Uterus (tissue), 3 donors: ENCODE measurements at regions not wholly inside any gene's neighbourhood (a gene's known extent, or its start where the extent isn't known, plus 50 kb on each side); places are given as distances from the start of the nearest gene placed in this dataset.

Experiments
- DNase-seq, 2 donors: peaks; one replicate each; pipeline ENCODE4 v3.0.0-alpha.2; 2019 to 2020
- H3K27ac ChIP-seq, 2 donors: fragments of 200-600 bp; sonication (generic); 1 replicate in 1 of 2; 2 replicates in 1 of 2; pipeline ENCODE4 v1.5.1; 2016 to 2018
- H3K27me3 ChIP-seq, 2 donors: fragments of 200-600 bp; sonication (generic); one replicate each; pipeline ENCODE4 v1.5.1; 2018 to 2019; ENCODE audit warnings: control low read depth in 1 of 2
- H3K36me3 ChIP-seq, 2 donors: fragments of 200-600 bp; sonication (generic); one replicate each; pipeline ENCODE4 v1.5.1; 2019; ENCODE audit warnings: control low read depth in 1 of 2
- H3K4me1 ChIP-seq, 2 donors: fragments of 200-600 bp; sonication (generic); one replicate each; pipeline ENCODE4 v1.5.1; 2018 to 2019; ENCODE audit warnings: control low read depth in 1 of 2
- H3K4me3 ChIP-seq, 2 donors: fragments of 200-600 bp; sonication (generic); 1 replicate in 1 of 2; 2 replicates in 1 of 2; pipeline ENCODE4 v1.5.1; 2018 to 2019; ENCODE audit warnings: mild to moderate bottlenecking in 1 of 2
- H3K9me3 ChIP-seq, 2 donors: fragments of 200-600 bp; sonication (generic); one replicate each; pipeline ENCODE4 v1.5.1; 2019; ENCODE audit warnings: control low read depth in 1 of 2
- POLR2A ChIP-seq, 2 donors: fragments of 450-650 bp; IDR thresholded peaks; one replicate each; pipeline ENCODE4 v1.6.1; 2016; ENCODE audit warnings: antibody characterized with exemption in 2 of 2, mild to moderate bottlenecking in 1 of 2, moderate library complexity in 1 of 2
- intact Hi-C: fragments of 100-400 bp; cut with DNase I; formaldehyde crosslinking; loops from one replicate; pipeline ENCODE4 v1.15.1; 2023; ENCODE audit warnings: low total_unique reads
- TF ChIP-seq, protein P1 (sequence below), 4 experiments: fragments of 200-600 bp in 2 of 4; fragments of 450-650 bp in 2 of 4; sonication (generic) in 2 of 4; IDR thresholded peaks; one replicate each; pipeline ENCODE4 v1.5.1; 2016 to 2019; ENCODE audit warnings: antibody characterized with exemption in 4 of 4, mild to moderate bottlenecking in 2 of 4, moderate library complexity in 1 of 4
- donor health status: DM: yes; HTN: yes; CAD: no.

DNA sequence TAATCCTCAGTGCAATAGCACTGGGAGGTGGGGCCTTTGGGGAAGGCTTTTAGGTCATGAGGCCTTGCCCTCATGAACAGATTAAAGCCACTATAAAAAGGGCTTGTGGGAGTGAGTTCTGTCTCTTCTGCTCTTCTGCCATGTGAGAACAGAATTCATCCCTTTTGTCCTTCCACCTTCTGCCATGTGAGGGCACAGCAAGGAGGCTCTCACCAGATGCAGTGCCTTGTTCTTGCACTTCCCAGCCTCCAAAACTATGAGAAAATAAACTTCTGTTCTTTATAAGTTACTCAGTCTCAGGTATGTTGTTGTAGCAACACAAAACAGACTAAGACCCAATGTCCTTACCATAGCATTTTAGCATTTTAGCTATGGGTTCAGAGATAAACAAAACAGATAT, 81.7 kb upstream of the CPLX2 start:
- Histone ChIP-seq H3K36me3 (no peaks in the 10 kb centered on the region), H3K4me3 (no peak overlapping the region), H3K9me3 (no peaks in the 10 kb centered on the region), H3K27ac (no peak overlapping the region), H3K4me1 (no peaks in the 10 kb centered on the region), H3K27me3 (no peaks in the 10 kb centered on the region)
- DNase-seq, result no peak
- TF ChIP-seq, protein P1, sequence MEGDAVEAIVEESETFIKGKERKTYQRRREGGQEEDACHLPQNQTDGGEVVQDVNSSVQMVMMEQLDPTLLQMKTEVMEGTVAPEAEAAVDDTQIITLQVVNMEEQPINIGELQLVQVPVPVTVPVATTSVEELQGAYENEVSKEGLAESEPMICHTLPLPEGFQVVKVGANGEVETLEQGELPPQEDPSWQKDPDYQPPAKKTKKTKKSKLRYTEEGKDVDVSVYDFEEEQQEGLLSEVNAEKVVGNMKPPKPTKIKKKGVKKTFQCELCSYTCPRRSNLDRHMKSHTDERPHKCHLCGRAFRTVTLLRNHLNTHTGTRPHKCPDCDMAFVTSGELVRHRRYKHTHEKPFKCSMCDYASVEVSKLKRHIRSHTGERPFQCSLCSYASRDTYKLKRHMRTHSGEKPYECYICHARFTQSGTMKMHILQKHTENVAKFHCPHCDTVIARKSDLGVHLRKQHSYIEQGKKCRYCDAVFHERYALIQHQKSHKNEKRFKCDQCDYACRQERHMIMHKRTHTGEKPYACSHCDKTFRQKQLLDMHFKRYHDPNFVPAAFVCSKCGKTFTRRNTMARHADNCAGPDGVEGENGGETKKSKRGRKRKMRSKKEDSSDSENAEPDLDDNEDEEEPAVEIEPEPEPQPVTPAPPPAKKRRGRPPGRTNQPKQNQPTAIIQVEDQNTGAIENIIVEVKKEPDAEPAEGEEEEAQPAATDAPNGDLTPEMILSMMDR (IDR thresholded peaks at IDR 0.05), result no peak
- TF ChIP-seq POLR2A (IDR thresholded peaks at IDR 0.05), result no peak
- intact Hi-C loops, result no loop called here

DNA sequence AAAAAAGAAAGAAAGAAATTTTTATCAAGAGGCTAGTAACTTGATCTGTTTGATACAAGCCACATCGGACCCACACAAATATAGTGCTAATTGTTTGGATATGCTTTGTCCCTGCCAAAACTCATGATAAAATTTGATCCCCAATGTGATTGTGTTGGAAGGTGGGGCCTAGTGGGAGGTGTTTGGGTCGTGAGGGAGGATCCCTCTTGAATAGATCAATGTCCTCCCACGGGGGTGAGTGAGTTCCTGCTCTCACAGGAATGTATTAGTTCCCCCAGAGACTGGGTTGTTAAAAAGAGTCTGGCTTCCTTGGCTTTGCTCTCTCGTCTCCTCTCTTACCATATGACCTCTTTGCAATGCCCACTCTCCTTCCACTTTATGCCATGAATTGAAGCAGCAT, 80.6 kb upstream of the CPLX2 start:
- Histone ChIP-seq H3K4me3 (no peak overlapping the region), H3K9me3 (no peaks in the 10 kb centered on the region), H3K4me1 (no peaks in the 10 kb centered on the region), H3K36me3 (no peaks in the 10 kb centered on the region), H3K27me3 (no peaks in the 10 kb centered on the region), H3K27ac (no peak overlapping the region)
- DNase-seq, result no peak
- intact Hi-C loops, result no loop called here
- TF ChIP-seq, protein P1 (IDR thresholded peaks at IDR 0.05), result no peak
- no peak for TF ChIP-seq POLR2A (IDR thresholded peaks at IDR 0.05)

DNA sequence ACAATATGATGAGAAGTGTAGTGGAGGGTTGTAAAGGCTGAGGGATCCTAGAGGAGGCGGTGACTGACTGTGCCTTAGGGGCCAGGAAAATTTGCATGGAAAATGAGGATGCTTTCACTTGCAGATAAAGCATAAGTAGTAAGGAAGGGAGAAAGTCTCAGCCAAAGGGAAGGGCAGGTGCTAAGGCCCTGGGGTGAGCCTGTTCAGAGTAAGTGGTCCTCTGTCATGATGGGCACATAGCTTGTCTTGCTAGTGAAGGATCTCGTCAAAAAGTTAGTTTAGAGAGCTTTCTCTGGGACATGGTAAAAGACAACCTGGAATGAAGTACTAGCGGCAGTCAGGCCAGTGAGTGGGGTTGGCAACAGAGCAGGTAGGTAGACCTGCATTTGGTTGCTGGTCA, 75.4 kb upstream of the CPLX2 start:
- H3K4me3 ChIP-seq, result no peak overlapping the region
- peaks cover 0 to 6% of the 10 kb centered on the region in 2 donors for H3K27me3 ChIP-seq
- H3K27ac ChIP-seq, result no peak overlapping the region
- H3K36me3 ChIP-seq, result no peaks in the 10 kb centered on the region
- H3K4me1 ChIP-seq, result peaks cover 0 to 3% of the 10 kb centered on the region in 2 donors
- no peak for DNase-seq
- TF ChIP-seq POLR2A (IDR thresholded peaks at IDR 0.05), result no peak
- TF ChIP-seq, protein P1 (IDR thresholded peaks at IDR 0.05), result no peak
- no peaks in the 10 kb centered on the region for H3K9me3 ChIP-seq
- intact Hi-C loops, result no loop called here

DNA sequence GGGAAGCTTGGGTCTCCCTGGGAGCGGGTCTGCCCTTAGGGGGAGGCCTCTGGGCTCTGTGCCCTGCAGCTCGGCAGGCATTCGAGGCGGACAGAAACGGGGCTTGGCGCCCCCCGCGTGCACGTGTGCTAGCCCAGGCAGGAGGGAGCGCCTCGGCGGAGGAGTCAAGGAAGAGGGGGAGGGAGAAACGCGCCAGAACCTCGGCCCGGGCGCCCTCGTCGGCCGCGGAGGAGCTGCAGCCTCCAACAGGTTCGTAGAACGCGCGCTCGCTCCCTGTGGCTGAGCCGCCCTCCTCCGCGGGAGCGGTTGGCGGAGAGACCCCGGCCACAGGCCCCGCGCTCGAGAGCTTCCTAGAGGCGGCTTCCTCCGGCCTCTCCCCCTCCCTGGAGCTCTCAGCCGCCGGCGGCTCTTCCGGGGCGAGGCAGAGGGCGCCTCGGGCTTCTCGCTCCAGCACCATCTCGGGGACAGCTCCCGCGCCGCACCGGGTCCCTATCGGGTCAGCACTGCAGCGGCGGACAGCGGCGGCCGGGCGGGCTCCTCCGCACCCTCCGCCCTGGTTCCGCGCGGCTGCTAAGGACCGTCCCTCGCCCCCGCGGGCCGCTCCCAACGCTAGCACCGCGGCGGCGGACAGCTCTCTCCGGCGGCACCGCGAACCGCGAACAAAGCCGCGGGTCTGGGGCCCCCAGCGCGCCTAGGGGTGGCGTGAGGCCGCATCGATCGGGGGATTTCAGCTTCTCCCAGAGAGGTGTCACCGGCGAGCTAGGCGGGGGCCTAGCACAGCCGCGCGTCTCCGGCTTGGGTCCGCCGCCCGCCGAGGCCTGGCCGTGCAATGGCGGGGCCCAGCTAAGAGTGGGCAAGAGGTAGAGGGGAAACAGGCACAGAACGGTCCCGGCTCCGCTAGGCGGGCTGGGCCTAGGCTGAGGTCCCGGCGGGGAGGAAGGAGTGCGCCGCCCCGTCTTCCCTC, 74.6 kb upstream of the CPLX2 start:
- Histone ChIP-seq H3K4me3 (no peak overlapping the region), H3K27ac (no peak overlapping the region), H3K27me3 (peaks cover 0 to 6% of the 10 kb centered on the region in 2 donors), H3K9me3 (no peaks in the 10 kb centered on the region), H3K36me3 (no peaks in the 10 kb centered on the region), H3K4me1 (peaks cover 0 to 3% of the 10 kb centered on the region in 2 donors)
- peak in 1 of 2 donors; percentile 38 for DNase-seq
- no peak for TF ChIP-seq POLR2A (IDR thresholded peaks at IDR 0.05)
- TF ChIP-seq, protein P1 (IDR thresholded peaks at IDR 0.05), result no peak
- intact Hi-C loops, result no loop called here

GRCh38 chr5:175797521-175798038, 73.8 kb upstream of the CPLX2 start:
- intact Hi-C loops, result no loop called here
- no peak for DNase-seq
- Histone ChIP-seq H3K27me3 (peaks cover 0 to 6% of the 10 kb centered on the region in 2 donors), H3K4me3 (no peak overlapping the region), H3K27ac (no peak overlapping the region), H3K4me1 (peaks cover 0 to 3% of the 10 kb centered on the region in 2 donors), H3K36me3 (no peaks in the 10 kb centered on the region), H3K9me3 (no peaks in the 10 kb centered on the region)
- no peak for TF ChIP-seq POLR2A (IDR thresholded peaks at IDR 0.05)
- TF ChIP-seq, protein P1 (IDR thresholded peaks at IDR 0.05), result no peak
